Endothelial cell of umbilical vein (primary cell): ENCODE measurements at regions not wholly inside any gene's neighbourhood (a gene's known extent, or its start where the extent isn't known, plus 50 kb on each side); places are given as distances from the start of the nearest gene placed in this dataset.

Source experiments
- CTCF ChIP-seq, 2 donors: IDR thresholded peaks; 1 replicate in 1 of 2; 2 replicates in 1 of 2; pipeline ENCODE4 v1.5.1; 2011; ENCODE audit warnings: low read length in 2 of 2, mild to moderate bottlenecking in 2 of 2, moderate library complexity in 2 of 2, control low read depth in 1 of 2, inconsistent platforms in 1 of 2, low read depth in 1 of 2; ENCODE audit not compliant: insufficient read depth in 1 of 2; ENCODE audit errors: extremely low read depth in 1 of 2
- EZH2 ChIP-seq: IDR thresholded peaks from 2 replicates; pipeline ENCODE4 v1.6.1; 2012; ENCODE audit warnings: borderline replicate concordance, low read depth, mild to moderate bottlenecking, moderate library complexity, low read length, inconsistent platforms; ENCODE audit not compliant: severe bottlenecking
- GATA2 ChIP-seq: IDR thresholded peaks from 2 replicates; pipeline ENCODE4 v1.7.0; 2011; ENCODE audit warnings: low read depth, mild to moderate bottlenecking, moderate library complexity, mixed read lengths, low read length; ENCODE audit not compliant: insufficient read length, insufficient read depth
- JUN ChIP-seq: IDR thresholded peaks from 2 replicates; pipeline ENCODE4 v1.6.1; 2011; ENCODE audit warnings: borderline replicate concordance, low read depth; ENCODE audit not compliant: insufficient read length, insufficient read depth
- MAX ChIP-seq: IDR thresholded peaks from 2 replicates; pipeline ENCODE4 v1.6.1; 2011; ENCODE audit not compliant: insufficient read depth, insufficient read length
- MYC ChIP-seq: IDR thresholded peaks from one replicate; pipeline ENCODE4 v1.6.1; 2011; ENCODE audit warnings: mild to moderate bottlenecking, low read depth, low read length
- POLR2A ChIP-seq: IDR thresholded peaks from 2 replicates; pipeline ENCODE4 v1.6.1; 2012; ENCODE audit warnings: low read depth, mild to moderate bottlenecking, control low read depth, low read length
- POLR2AphosphoS5 ChIP-seq: IDR thresholded peaks from 2 replicates; pipeline ENCODE4 v1.6.1; 2012; ENCODE audit warnings: low read depth, mild to moderate bottlenecking, control low read depth, low read length, moderate library complexity; ENCODE audit not compliant: insufficient read depth

- TF ChIP-seq CTCF (IDR thresholded peaks at IDR 0.05; ENCODE audit: extremely low read depth in 1 of 2, insufficient read depth in 1 of 2, low read depth in 1 of 2, low read length in 2 of 2) (no peak), POLR2A (no peak), POLR2AphosphoS5 (no peak), GATA2 (no peak), EZH2 (no peak), MAX (no peak), JUN (no peak), MYC (no peak)
Measured at GRCh38 chr3:81853431-81853830, 92.0 kb upstream of the GBE1 start.
